Right atrium auricular region (tissue), 2 donors: ENCODE measurements at regions not wholly inside any gene's neighbourhood (a gene's known extent, or its start where the extent isn't known, plus 50 kb on each side); places are given as distances from the start of the nearest gene placed in this dataset.

ENCODE experiments used
- DNase-seq: peaks from one replicate; pipeline ENCODE4 v3.0.0-alpha.2; 2019; ENCODE audit warnings: low spot score
- H3K27ac ChIP-seq, 2 donors: fragments of 200-600 bp; sonication (generic); 1 replicate in 1 of 2; 2 replicates in 1 of 2; pipeline ENCODE4 v1.5.1; 2016 to 2019
- H3K27me3 ChIP-seq, 2 donors: fragments of 200-600 bp; sonication (generic); one replicate each; pipeline versions ENCODE4 v1.5.1 to v1.6.0; 2017 to 2019
- H3K36me3 ChIP-seq: fragments of 200-600 bp; sonication (generic); one replicate; pipeline ENCODE4 v1.5.1; 2016
- H3K4me1 ChIP-seq, 2 donors: fragments of 200-600 bp; sonication (generic); one replicate each; pipeline versions ENCODE4 v1.5.1 to v1.6.0; 2017 to 2019
- H3K4me3 ChIP-seq, 2 donors: fragments of 200-600 bp; sonication (generic); 1 replicate in 1 of 2; 2 replicates in 1 of 2; pipeline ENCODE4 v1.5.1; 2017 to 2019; ENCODE audit warnings: mild to moderate bottlenecking in 1 of 2, moderate library complexity in 1 of 2
- H3K9me3 ChIP-seq, 2 donors: fragments of 200-600 bp; sonication (generic); one replicate each; pipeline ENCODE4 v1.5.1; 2019
- CTCF ChIP-seq, 2 donors: fragments of 200-600 bp; sonication (generic); IDR thresholded peaks; one replicate each; pipeline ENCODE4 v1.5.1; 2019; ENCODE audit warnings: antibody characterized with exemption in 2 of 2

DNA sequence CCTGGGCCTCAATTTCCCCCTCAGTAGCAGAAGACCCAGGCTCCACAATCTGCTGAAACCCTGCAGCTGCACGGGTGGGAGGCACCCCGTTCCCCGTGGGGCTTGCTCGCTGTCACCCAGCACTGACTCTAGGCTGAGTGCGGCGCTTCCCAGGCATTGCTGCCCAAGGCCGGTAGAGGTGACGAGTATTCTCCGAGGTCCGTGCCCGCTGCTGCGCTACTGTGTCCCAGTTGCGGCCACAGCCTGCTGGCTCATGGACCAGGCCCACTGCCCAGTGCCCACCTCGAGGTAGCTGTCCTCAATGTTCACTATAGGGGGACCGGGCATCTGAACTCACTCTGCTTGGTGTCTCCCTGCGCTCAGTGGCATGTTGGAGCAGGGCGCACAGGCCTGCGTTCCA, 74.7 kb downstream of the GSC start:
- Histone ChIP-seq H3K27ac (no peak overlapping the region), H3K4me1 (no peaks in the 10 kb centered on the region), H3K9me3 (no peaks in the 10 kb centered on the region), H3K36me3 (no peaks in the 10 kb centered on the region), H3K27me3 (no peaks in the 10 kb centered on the region), H3K4me3 (no peak overlapping the region)
- TF ChIP-seq CTCF (IDR thresholded peaks at IDR 0.05): no peak
- DNase-seq: no peak

- TF ChIP-seq CTCF (IDR thresholded peaks at IDR 0.05): no peak
- H3K27ac ChIP-seq: no peak overlapping the region
- H3K27me3 ChIP-seq: no peaks in the 10 kb centered on the region
- DNase-seq: no peak
- H3K9me3 ChIP-seq: no peaks in the 10 kb centered on the region
- H3K4me3 ChIP-seq: no peak overlapping the region
- H3K4me1 ChIP-seq: peaks cover 0 to 8% of the 10 kb centered on the region in 2 donors
- H3K36me3 ChIP-seq: no peaks in the 10 kb centered on the region
Measured at GRCh38 chr14:94691660-94692034, 78.3 kb downstream of the GSC start.

GRCh38 chr14:94690896-94691659, 78.8 kb downstream of the GSC start:
- no peaks in the 10 kb centered on the region for H3K27me3 ChIP-seq
- no peak overlapping the region for H3K4me3 ChIP-seq
- H3K27ac ChIP-seq: no peak overlapping the region
- H3K36me3 ChIP-seq: no peaks in the 10 kb centered on the region
- no peaks in the 10 kb centered on the region for H3K9me3 ChIP-seq
- DNase-seq: no peak
- no peak for TF ChIP-seq CTCF (IDR thresholded peaks at IDR 0.05)
- peaks cover 0 to 8% of the 10 kb centered on the region in 2 donors for H3K4me1 ChIP-seq

GRCh38 chr14:94690486-94690885, 78.3 kb downstream of the SERPINA3 start:
- H3K27ac ChIP-seq: no peak overlapping the region
- H3K9me3 ChIP-seq: no peaks in the 10 kb centered on the region
- no peak overlapping the region for H3K4me3 ChIP-seq
- no peaks in the 10 kb centered on the region for H3K27me3 ChIP-seq
- H3K4me1 ChIP-seq: peaks cover 0 to 8% of the 10 kb centered on the region in 2 donors
- H3K36me3 ChIP-seq: no peaks in the 10 kb centered on the region
- DNase-seq: no peak
- TF ChIP-seq CTCF (IDR thresholded peaks at IDR 0.05): no peak

DNA sequence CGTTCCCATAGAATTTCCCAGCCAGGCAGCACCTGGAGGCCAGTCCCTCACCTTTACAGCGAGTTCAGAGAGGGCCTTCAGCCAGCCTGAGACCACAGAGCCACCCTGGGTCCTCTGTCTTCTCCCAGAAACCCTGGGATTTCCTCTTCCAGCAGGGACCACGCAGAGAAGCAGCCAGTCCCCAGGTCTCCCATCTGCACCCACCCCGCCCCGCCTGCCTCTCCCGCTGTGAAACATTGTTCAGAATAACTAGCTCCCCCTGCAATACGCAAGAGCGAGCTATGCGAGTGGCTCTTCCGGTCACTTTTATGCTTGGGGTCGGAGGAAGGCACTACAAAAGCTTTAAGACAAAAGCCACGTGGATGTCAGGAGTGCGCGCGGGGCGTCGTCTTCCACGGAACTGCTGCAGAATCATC, 77.8 kb downstream of the SERPINA3 start:
- H3K4me3 ChIP-seq: no peak overlapping the region
- no peak overlapping the region for H3K27ac ChIP-seq
- H3K9me3 ChIP-seq: no peaks in the 10 kb centered on the region
- no peak for DNase-seq
- TF ChIP-seq CTCF (IDR thresholded peaks at IDR 0.05): no peak
- H3K36me3 ChIP-seq: no peaks in the 10 kb centered on the region
- peaks cover 0 to 8% of the 10 kb centered on the region in 2 donors for H3K4me1 ChIP-seq
- no peaks in the 10 kb centered on the region for H3K27me3 ChIP-seq
